ENCODE measurements at regions not wholly inside any gene's neighbourhood (a gene's known extent, or its start where the extent isn't known, plus 50 kb on each side); places are given as distances from the start of the nearest gene placed in this dataset.
A peak's percentile ranks its signal among the peaks of the same experiment; 100 is the strongest.

GRCh38 chr10:42477170-42477569 lies 161.2 kb downstream of the ZNF33B start:
- Histone ChIP-seq H3K9me3 (ENCODE audit: control insufficient read depth in 4 of 4, insufficient read depth in 3 of 4, low read length in 3 of 4) (peaks cover 0 to 7% (median 0%) of the 10 kb centered on the region in 4 donors), H3K27ac (ENCODE audit: low read depth in 1 of 2, low read length in 1 of 2) (no peak overlapping the region), H3K9ac (ENCODE audit: insufficient read depth in 1 of 2, low read length in 2 of 2) (no peak overlapping the region), H3K4me1 (ENCODE audit: control insufficient read depth in 5 of 5, insufficient read depth in 5 of 5, low read length in 5 of 5) (peaks cover 0 to 10% (median 0%) of the 10 kb centered on the region in 5 donors), H3K27me3 (ENCODE audit: control insufficient read depth in 3 of 3, insufficient read depth in 3 of 3, low read length in 2 of 3) (no peaks in the 10 kb centered on the region), H3K36me3 (ENCODE audit: control insufficient read depth in 4 of 4, insufficient read depth in 4 of 4, low read length in 4 of 4) (no peaks in the 10 kb centered on the region), H3K4me3 (no peak overlapping the region)
- 85 to 91% methylated on average over 19 of the region's 19 CpGs for WGBS, 2 donors
- no peak for ATAC-seq (ENCODE audit: insufficient read depth, low FRiP score)
- DNase-seq = no peak
- no peak for TF ChIP-seq CTCF (IDR thresholded peaks at IDR 0.05; ENCODE audit: control extremely low read depth, extremely low read depth)

GRCh38 chr10:42476101-42476500 lies 162.3 kb downstream of the ZNF33B start:
- Histone ChIP-seq H3K27ac (ENCODE audit: low read depth in 1 of 2, low read length in 1 of 2) (peak overlapping the region in 1 of 2 donors; percentile 56), H3K27me3 (ENCODE audit: control insufficient read depth in 3 of 3, insufficient read depth in 3 of 3, low read length in 2 of 3) (no peaks in the 10 kb centered on the region), H3K4me1 (ENCODE audit: control insufficient read depth in 5 of 5, insufficient read depth in 5 of 5, low read length in 5 of 5) (peaks cover 0 to 10% (median 0%) of the 10 kb centered on the region in 5 donors), H3K36me3 (ENCODE audit: control insufficient read depth in 4 of 4, insufficient read depth in 4 of 4, low read length in 4 of 4) (no peaks in the 10 kb centered on the region), H3K9ac (ENCODE audit: insufficient read depth in 1 of 2, low read length in 2 of 2) (no peak overlapping the region), H3K4me3 (peak overlapping the region; percentile 70), H3K9me3 (ENCODE audit: control insufficient read depth in 4 of 4, insufficient read depth in 3 of 4, low read length in 3 of 4) (peaks cover 0 to 4% (median 0%) of the 10 kb centered on the region in 4 donors)
- ATAC-seq (ENCODE audit: insufficient read depth, low FRiP score) (no peak), DNase-seq (no peak)
- 6 to 10% methylated on average over 20 of the region's 20 CpGs for WGBS, 2 donors
- TF ChIP-seq CTCF (IDR thresholded peaks at IDR 0.05; ENCODE audit: control extremely low read depth, extremely low read depth) = no peak

- Histone ChIP-seq H3K4me3 (peak overlapping the region; percentile 70), H3K27ac (ENCODE audit: low read depth in 1 of 2, low read length in 1 of 2) (peak overlapping the region in 1 of 2 donors; percentile 77)
- ATAC-seq (ENCODE audit: insufficient read depth, low FRiP score) = peak; percentile 27
Observed at GRCh38 chr10:42475168-42476098, 162.9 kb downstream of the ZNF33B start.

More at GRCh38 chr10:42475168-42476098, 162.9 kb downstream of the ZNF33B start:
- Histone ChIP-seq H3K9ac (ENCODE audit: insufficient read depth in 1 of 2, low read length in 2 of 2) (no peak overlapping the region), H3K9me3 (ENCODE audit: control insufficient read depth in 4 of 4, insufficient read depth in 3 of 4, low read length in 3 of 4) (peaks cover 0 to 4% (median 0%) of the 10 kb centered on the region in 4 donors), H3K4me1 (ENCODE audit: control insufficient read depth in 5 of 5, insufficient read depth in 5 of 5, low read length in 5 of 5) (peaks cover 0 to 10% (median 0%) of the 10 kb centered on the region in 5 donors), H3K36me3 (ENCODE audit: control insufficient read depth in 4 of 4, insufficient read depth in 4 of 4, low read length in 4 of 4) (no peaks in the 10 kb centered on the region), H3K27me3 (ENCODE audit: control insufficient read depth in 3 of 3, insufficient read depth in 3 of 3, low read length in 2 of 3) (no peaks in the 10 kb centered on the region)
- no peak for TF ChIP-seq CTCF (IDR thresholded peaks at IDR 0.05; ENCODE audit: control extremely low read depth, extremely low read depth)
- WGBS, 2 donors = 25 to 30% methylated on average over 45 to 52 of the region's 52 CpGs
- DNase-seq = peak in 2 of 3 donors; percentile 52 to 59

Measured in lung (tissue), 11 donors.